Pancreas (tissue), 10 donors: ENCODE measurements at regions not wholly inside any gene's neighbourhood (a gene's known extent, or its start where the extent isn't known, plus 50 kb on each side); places are given as distances from the start of the nearest gene placed in this dataset.
A peak's percentile ranks its signal among the peaks of the same experiment; 100 is the strongest.
"Not testable (repeated sequence)": the region's sequence is repeated elsewhere in the genome, so short reads cannot be mapped to it uniquely, and the experiment has no call there.

Experiments
- ATAC-seq, 4 donors: fragments of 200-7000 bp; cut with Tn5 transposase; one replicate each; pipeline versions ENCODE4 v1.8.0 to v1.9.1; 2020; ENCODE audit warnings: mild to moderate bottlenecking in 4 of 4, moderate library complexity in 4 of 4
- DNase-seq, 6 donors: peaks; one replicate each; pipeline ENCODE4 v3.0.0-alpha.2; 2020
- FAIRE-seq: peaks from 2 replicates; lab custom pipeline; 2012; peaks lifted over from hg19 to GRCh38; lab: Jason Lieb, UNC
- H3K27ac ChIP-seq, 4 donors: fragments of 200-600 bp; sonication (generic); 1 replicate in 3 of 4; 2 replicates in 1 of 4; pipeline versions ENCODE4 v1.5.0 to v1.8.0; 2020
- H3K27me3 ChIP-seq, 4 donors: fragments of 200-600 bp; one replicate each; pipeline ENCODE4 v1.8.0; 2021
- H3K36me3 ChIP-seq, 3 donors: fragments of 200-600 bp; sonication (generic) in 1 of 3; one replicate each; pipeline versions ENCODE4 v1.5.0 to v1.8.0; 2020 to 2021
- H3K4me1 ChIP-seq, 3 donors: fragments of 200-600 bp; one replicate each; pipeline ENCODE4 v1.8.0; 2021
- H3K4me3 ChIP-seq, 4 donors: fragments of 200-600 bp; sonication (generic) in 2 of 4; one replicate each; pipeline versions ENCODE4 v1.5.0 to v1.8.0; 2020 to 2021
- H3K9me3 ChIP-seq, 4 donors: fragments of 200-600 bp; one replicate each; pipeline ENCODE4 v1.8.0; 2021
- CTCF ChIP-seq, 4 donors: fragments of 200-600 bp; sonication (generic) in 3 of 4; IDR thresholded peaks; one replicate each; pipeline versions ENCODE4 v1.5.0 to v1.8.0; 2021; ENCODE audit warnings: antibody characterized with exemption in 4 of 4
- WGBS, 2 donors: extraction: QIAGEN DNeasy Blood & Tissue Kit; methylation state at CpG; one replicate each; pipeline ENCODE4 v1.1.7; 2013; 5-methylcytosine and 5-hydroxymethylcytosine counted together
- intact Hi-C, 3 donors: fragments of 100-400 bp; cut with DNase I; formaldehyde crosslinking; loops; one replicate each; pipeline versions ENCODE4 v1.11.1 to v1.14.2; 2022
- donor health status: healthy with polysubstance abuse.
- donor health status: DM: no; HTN: no; CAD: no; lungs with moderate emphysema.
- donor health status: DM: no; HTN: no; CAD: no.
- donor health status: control.
- donor health status: control.
- donor health status: Bipolar disorder and iron deficiency.
- donor health status: DM: yes; HTN: yes; CAD: no.
- donor health status: DM: no; HTN: no; CAD: no.
- donor health status: DM: no; HTN: no; CAD: no.
- donor health status: DM: yes; HTN: yes; CAD: no.

DNA sequence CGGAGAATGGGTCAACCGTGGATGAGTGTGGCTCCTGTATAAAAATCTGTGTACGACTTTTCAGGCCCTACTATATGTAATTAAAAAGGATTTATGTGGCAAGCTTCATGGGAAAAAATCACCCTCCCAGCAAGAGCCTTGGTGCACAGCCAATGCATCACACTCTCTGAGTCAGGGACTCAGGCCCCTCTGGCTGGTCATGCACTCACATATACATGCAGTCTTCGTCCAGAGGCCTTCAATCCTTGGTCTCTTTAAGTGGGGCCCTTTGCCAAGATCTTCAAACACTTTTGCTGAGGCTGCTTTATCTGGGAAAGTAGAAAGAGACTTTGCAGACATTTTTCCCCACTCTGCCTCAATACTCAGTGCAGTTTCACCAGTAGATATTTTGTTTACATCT, 311.4 kb upstream of the FSTL5 start:
- no peaks in the 10 kb centered on the region for H3K27me3 ChIP-seq
- no peak for FAIRE-seq
- H3K9me3 ChIP-seq, result no peaks in the 10 kb centered on the region
- ATAC-seq, result no peak
- TF ChIP-seq CTCF (IDR thresholded peaks at IDR 0.05), result no peak
- no peaks in the 10 kb centered on the region for H3K36me3 ChIP-seq
- intact Hi-C loops, result no loop called here
- whole genome bisulfite sequencing, 2 donors, result 48 to 50% methylated on average over 4 of the region's 4 CpGs
- no peak overlapping the region for H3K27ac ChIP-seq
- DNase-seq, result no peak
- H3K4me3 ChIP-seq, result no peak overlapping the region
- no peaks in the 10 kb centered on the region for H3K4me1 ChIP-seq

DNA sequence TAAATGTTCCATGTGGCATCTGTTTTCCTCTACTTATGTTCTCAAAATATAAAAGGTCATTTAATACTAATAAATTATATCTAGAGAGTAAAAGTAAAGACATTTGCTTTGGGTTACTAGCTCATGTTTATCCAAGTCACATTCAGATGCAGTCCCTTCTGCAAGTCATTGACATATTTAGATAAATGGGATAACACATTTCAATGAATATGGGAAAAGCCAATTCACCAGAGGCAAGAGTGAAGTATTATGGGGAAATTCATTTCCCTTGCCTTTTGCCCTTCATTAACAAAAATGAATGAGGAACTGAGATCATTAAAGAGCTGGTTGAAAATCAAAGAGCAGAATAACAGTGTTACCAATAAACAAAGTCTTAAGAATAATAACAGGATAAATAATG, 306.2 kb upstream of the FSTL5 start:
- DNase-seq (no peak), ATAC-seq (no peak), FAIRE-seq (no peak)
- Histone ChIP-seq H3K4me1 (no peaks in the 10 kb centered on the region), H3K27me3 (no peaks in the 10 kb centered on the region), H3K27ac (no peak overlapping the region), H3K4me3 (no peak overlapping the region), H3K36me3 (no peaks in the 10 kb centered on the region), H3K9me3 (no peaks in the 10 kb centered on the region)
- TF ChIP-seq CTCF (IDR thresholded peaks at IDR 0.05), result no peak
- intact Hi-C loops, result no loop called here

GRCh38 chr4:162465356-162465755, 301.6 kb upstream of the FSTL5 start:
- not testable (repeated sequence) for FAIRE-seq

GRCh38 chr4:162461952-162462351, 298.2 kb upstream of the FSTL5 start:
- Histone ChIP-seq H3K4me3 (no peak overlapping the region), H3K27ac (no peak overlapping the region), H3K27me3 (peaks cover 0 to 7% (median 0%) of the 10 kb centered on the region in 4 donors), H3K36me3 (no peaks in the 10 kb centered on the region), H3K9me3 (no peaks in the 10 kb centered on the region), H3K4me1 (no peaks in the 10 kb centered on the region)
- intact Hi-C loops, result no loop called here
- 10 to 23% methylated on average over 1 of the region's 1 CpG for WGBS, 2 donors
- peak; percentile 86 for FAIRE-seq
- DNase-seq, result no peak
- ATAC-seq, result no peak
- TF ChIP-seq CTCF (IDR thresholded peaks at IDR 0.05), result no peak

More at GRCh38 chr4:162465356-162465755, 301.6 kb upstream of the FSTL5 start:
- H3K27me3 ChIP-seq, ATAC-seq, intact Hi-C loops, DNase-seq, H3K9me3 ChIP-seq, H3K27ac ChIP-seq, H3K4me3 ChIP-seq, H3K4me1 ChIP-seq, H3K36me3 ChIP-seq: not testable (repeated sequence)
- 69 to 91% methylated on average over 1 of the region's 1 CpG for WGBS, 2 donors

DNA sequence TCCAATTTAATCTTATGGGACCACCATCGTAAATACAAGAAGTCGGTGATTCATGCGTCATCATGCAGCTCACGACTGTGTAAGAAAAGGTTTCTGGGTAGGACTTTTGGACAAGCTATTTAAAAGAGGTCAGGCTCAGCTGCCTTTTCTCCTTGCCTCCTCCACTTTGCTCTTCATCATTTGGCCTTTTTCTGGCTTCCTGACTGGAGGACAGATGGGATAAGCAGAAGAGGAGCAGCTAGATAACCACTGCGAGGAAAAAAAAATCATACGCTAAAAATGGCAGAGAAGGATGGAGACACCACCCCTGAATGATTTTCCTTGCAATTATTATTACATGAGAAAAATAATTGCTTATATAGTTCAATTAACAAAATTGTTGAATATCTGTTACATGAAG, 294.3 kb upstream of the FSTL5 start:
- ATAC-seq, result no peak
- Histone ChIP-seq H3K9me3 (no peaks in the 10 kb centered on the region), H3K4me3 (no peak overlapping the region), H3K27me3 (peaks cover 0 to 7% (median 0%) of the 10 kb centered on the region in 4 donors), H3K36me3 (no peaks in the 10 kb centered on the region), H3K4me1 (no peaks in the 10 kb centered on the region), H3K27ac (no peak overlapping the region)
- no peak for FAIRE-seq
- no peak for DNase-seq
- TF ChIP-seq CTCF (IDR thresholded peaks at IDR 0.05), result no peak
- 62 to 71% methylated on average over 6 of the region's 6 CpGs for WGBS, 2 donors
- intact Hi-C loops, result no loop called here
